Kidney (tissue), 13 donors: ENCODE measurements at regions not wholly inside any gene's neighbourhood (a gene's known extent, or its start where the extent isn't known, plus 50 kb on each side); places are given as distances from the start of the nearest gene placed in this dataset.
"Not testable (repeated sequence)": the region's sequence is repeated elsewhere in the genome, so short reads cannot be mapped to it uniquely, and the experiment has no call there.

Experiments
- DNase-seq, 5 donors: peaks; one replicate each; pipeline ENCODE4 v3.0.0-alpha.2; 2013 to 2020
- FAIRE-seq: peaks from 2 replicates; lab custom pipeline; 2012; peaks lifted over from hg19 to GRCh38; lab: Jason Lieb, UNC
- H3K27ac ChIP-seq, 2 donors: one replicate each; pipeline ENCODE4 v1.7.0; 2013; ENCODE audit warnings: low read depth in 2 of 2, low read length in 2 of 2, inconsistent platforms in 1 of 2
- H3K27me3 ChIP-seq: one replicate; pipeline ENCODE4 v1.7.1; 2013; ENCODE audit warnings: low read length, inconsistent platforms; ENCODE audit not compliant: control insufficient read depth, insufficient read depth
- H3K36me3 ChIP-seq, 3 donors: one replicate each; pipeline versions ENCODE4 v1.7.0 to v1.7.1; 2013; ENCODE audit warnings: low read length in 3 of 3, control low read depth in 1 of 3, inconsistent platforms in 1 of 3; ENCODE audit not compliant: insufficient read depth in 3 of 3, control insufficient read depth in 2 of 3
- H3K4me1 ChIP-seq, 3 donors: one replicate each; pipeline versions ENCODE4 v1.7.0 to v1.7.1; 2013; ENCODE audit warnings: low read length in 3 of 3, inconsistent platforms in 1 of 3, low read depth in 1 of 3; ENCODE audit not compliant: control insufficient read depth in 2 of 3, insufficient read depth in 2 of 3
- H3K4me3 ChIP-seq, 3 donors: one replicate each; pipeline versions ENCODE4 v1.7.0 to v1.8.1; 2013; ENCODE audit warnings: low read length in 3 of 3, control low read depth in 1 of 3, inconsistent platforms in 1 of 3
- H3K9ac ChIP-seq, 3 donors: one replicate each; pipeline versions ENCODE4 v1.7.0 to v1.7.1; 2013; ENCODE audit warnings: low read length in 3 of 3, control low read depth in 1 of 3, inconsistent platforms in 1 of 3
- H3K9me3 ChIP-seq, 3 donors: one replicate each; pipeline versions ENCODE4 v1.7.0 to v1.7.1; 2013; ENCODE audit warnings: low read length in 3 of 3, control low read depth in 1 of 3, inconsistent platforms in 1 of 3; ENCODE audit not compliant: control insufficient read depth in 2 of 3, insufficient read depth in 1 of 3
- CTCF ChIP-seq: IDR thresholded peaks from 3 replicates; pipeline ENCODE4 v1.5.1; 2012; ENCODE audit warnings: mild to moderate bottlenecking, moderate library complexity, borderline replicate concordance; ENCODE audit not compliant: insufficient read depth; ENCODE audit errors: extremely low read depth
- intact Hi-C: fragments of 100-400 bp; cut with DNase I; formaldehyde crosslinking; loops from one replicate; pipeline ENCODE4 v1.11.1; 2022
- donor health status: control.
- donor health status: control.
- donor health status: control.
- donor health status: control.
- donor health status: control.
- donor health status: DM: yes; HTN: yes; CAD: no.
- donor health status: Normal renal cell carcinoma (clear cell type).

- intact Hi-C loops, DNase-seq, H3K9ac ChIP-seq, FAIRE-seq, H3K36me3 ChIP-seq, H3K27ac ChIP-seq, H3K4me1 ChIP-seq, H3K4me3 ChIP-seq, H3K9me3 ChIP-seq, H3K27me3 ChIP-seq: not testable (repeated sequence)
Measured at GRCh38 chr1:234785922-234786321, 175.9 kb upstream of the IRF2BP2 start.

- DNase-seq, H3K36me3 ChIP-seq, H3K9me3 ChIP-seq, H3K27me3 ChIP-seq, FAIRE-seq, intact Hi-C loops, H3K9ac ChIP-seq, H3K4me3 ChIP-seq, H3K27ac ChIP-seq: not testable (repeated sequence)
- H3K4me1 ChIP-seq: peaks cover 0 to 11% (median 0%) of the 10 kb centered on the region in 3 donors
Measured at GRCh38 chr1:234785471-234785919, 175.5 kb upstream of the IRF2BP2 start.

- H3K4me1 ChIP-seq: peaks cover 0 to 11% (median 0%) of the 10 kb centered on the region in 3 donors
- H3K9me3 ChIP-seq, H3K36me3 ChIP-seq, H3K4me3 ChIP-seq, H3K27me3 ChIP-seq, DNase-seq, intact Hi-C loops, H3K9ac ChIP-seq, FAIRE-seq, H3K27ac ChIP-seq: not testable (repeated sequence)
Measured at GRCh38 chr1:234784108-234784507, 174.1 kb upstream of the IRF2BP2 start.

- Histone ChIP-seq H3K4me3 (no peak overlapping the region), H3K27me3 (peaks cover 4% of the 10 kb centered on the region), H3K4me1 (peaks cover 0 to 11% (median 0%) of the 10 kb centered on the region in 3 donors), H3K9me3 (no peaks in the 10 kb centered on the region), H3K27ac (no peak overlapping the region), H3K9ac (no peak overlapping the region), H3K36me3 (no peaks in the 10 kb centered on the region)
- FAIRE-seq (no peak), DNase-seq (no peak)
- intact Hi-C loops: no loop called here
- TF ChIP-seq CTCF: no peak
Measured at GRCh38 chr1:234782791-234783190, 172.8 kb upstream of the IRF2BP2 start.

- Histone ChIP-seq H3K36me3 (no peaks in the 10 kb centered on the region), H3K4me3 (no peak overlapping the region), H3K4me1 (peaks cover 0 to 11% (median 0%) of the 10 kb centered on the region in 3 donors), H3K27me3 (peaks cover 4% of the 10 kb centered on the region), H3K27ac (no peak overlapping the region), H3K9ac (no peak overlapping the region), H3K9me3 (no peaks in the 10 kb centered on the region)
- intact Hi-C loops: no loop called here
- FAIRE-seq: no peak
- no peak for TF ChIP-seq CTCF
- DNase-seq: no peak
Measured at GRCh38 chr1:234782105-234782751, 172.2 kb upstream of the IRF2BP2 start.
